GM12891 (cell line): ENCODE measurements at regions not wholly inside any gene's neighbourhood (a gene's known extent, or its start where the extent isn't known, plus 50 kb on each side); places are given as distances from the start of the nearest gene placed in this dataset.

Experiments used
- DNase-seq: peaks from one replicate; pipeline ENCODE4 v3.0.0; 2011; ENCODE audit warnings: low spot score; ENCODE audit not compliant: insufficient read length
- FAIRE-seq: peaks from 2 replicates; lab custom pipeline; 2011; peaks lifted over from hg19 to GRCh38; lab: Jason Lieb, UNC
- PAX5 ChIP-seq: IDR thresholded peaks from 2 replicates; pipeline ENCODE4 v1.6.1; 2011; ENCODE audit warnings: low read length, moderate library complexity, mild to moderate bottlenecking; ENCODE audit not compliant: insufficient read depth, severe bottlenecking
- POLR2A ChIP-seq: IDR thresholded peaks from 2 replicates; pipeline ENCODE4 v1.6.1; 2011; ENCODE audit warnings: low read depth, low read length, control low read depth
- POLR2AphosphoS5 ChIP-seq: IDR thresholded peaks from 2 replicates; pipeline ENCODE4 v1.6.1; 2011; ENCODE audit warnings: low read depth, low read length, control low read depth
- POU2F2 ChIP-seq: IDR thresholded peaks from 2 replicates; pipeline ENCODE4 v1.6.1; 2011; ENCODE audit warnings: low read depth, mild to moderate bottlenecking, control low read depth, low read length, moderate library complexity
- SPI1 ChIP-seq: IDR thresholded peaks from 2 replicates; pipeline ENCODE4 v1.6.1; 2011; ENCODE audit warnings: low read depth, low read length, control low read depth
- TAF1 ChIP-seq: IDR thresholded peaks from 2 replicates; pipeline ENCODE4 v1.6.1; 2011; ENCODE audit warnings: low read depth, low read length, control low read depth

DNA sequence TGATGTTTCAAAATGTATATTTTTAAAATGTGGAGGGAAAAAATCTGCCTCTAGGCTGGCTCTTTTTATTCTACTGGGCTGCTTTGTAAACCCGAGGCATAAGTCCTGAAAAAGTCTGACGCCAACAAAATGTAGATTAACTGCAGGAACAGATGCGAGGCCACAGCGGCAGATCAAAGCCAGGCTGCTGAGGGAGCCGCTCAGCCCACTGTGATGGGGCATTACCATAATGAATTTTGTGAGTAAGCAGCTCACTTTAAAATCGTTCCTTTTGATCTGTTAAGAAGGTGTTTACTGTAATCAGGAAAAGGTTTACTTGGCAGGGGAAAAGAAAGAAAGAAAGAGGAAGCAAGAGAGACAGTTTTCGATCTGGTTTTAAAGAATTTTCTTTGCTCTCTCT lies 269.0 kb downstream of the ICOS start:
- DNase-seq (no peak), FAIRE-seq (no peak)
- no peak for TF ChIP-seq POLR2AphosphoS5
- no peak for TF ChIP-seq SPI1
- no peak for TF ChIP-seq PAX5
- no peak for TF ChIP-seq POU2F2
- no peak for TF ChIP-seq TAF1
- no peak for TF ChIP-seq POLR2A

DNA sequence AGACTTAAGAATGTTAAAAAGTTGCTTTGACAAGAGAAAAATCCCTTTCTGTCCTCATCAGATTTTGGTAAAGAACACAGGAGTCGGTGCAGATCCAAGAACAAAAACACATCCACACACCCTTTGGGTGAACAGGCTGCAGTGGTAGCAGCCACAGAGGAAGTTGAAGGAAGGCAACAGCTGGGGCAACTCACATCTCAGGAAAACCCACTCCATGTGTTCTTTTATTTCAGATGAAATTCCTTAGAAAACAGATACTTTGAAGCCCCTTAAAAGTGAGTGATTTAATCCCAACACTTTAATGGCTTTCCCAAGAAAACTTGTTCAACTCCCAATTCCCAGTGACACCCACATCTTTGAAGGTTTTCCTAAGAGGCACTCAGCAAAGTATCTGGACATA lies 271.3 kb downstream of the ICOS start:
- TF ChIP-seq SPI1 (no peak), POLR2A (no peak), POLR2AphosphoS5 (no peak), TAF1 (no peak), PAX5 (no peak), POU2F2 (no peak)
- FAIRE-seq (no peak), DNase-seq (no peak)

DNA sequence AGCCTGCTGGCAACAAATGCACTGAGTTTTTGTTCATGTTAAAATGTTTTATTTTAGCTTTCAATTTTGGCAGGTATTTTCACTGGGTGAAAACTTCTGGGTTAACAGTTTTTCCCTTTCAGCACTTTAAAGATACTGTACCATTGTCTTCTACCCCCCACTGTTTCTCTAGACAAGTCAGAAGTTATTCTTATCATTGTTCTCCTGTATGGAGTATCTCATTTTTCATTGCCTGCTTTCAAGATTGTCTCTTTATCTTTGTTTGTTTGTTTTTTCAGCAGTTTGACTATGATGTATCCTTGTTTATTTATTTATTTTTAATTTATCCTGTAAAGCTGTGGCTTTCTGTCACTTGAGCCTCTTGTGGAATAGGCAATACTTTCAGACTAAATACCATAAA lies 277.0 kb downstream of the ICOS start:
- FAIRE-seq (no peak), DNase-seq (no peak)
- TF ChIP-seq POU2F2 (no peak), SPI1 (no peak), POLR2A (no peak), TAF1 (no peak), POLR2AphosphoS5 (no peak), PAX5 (no peak)

DNA sequence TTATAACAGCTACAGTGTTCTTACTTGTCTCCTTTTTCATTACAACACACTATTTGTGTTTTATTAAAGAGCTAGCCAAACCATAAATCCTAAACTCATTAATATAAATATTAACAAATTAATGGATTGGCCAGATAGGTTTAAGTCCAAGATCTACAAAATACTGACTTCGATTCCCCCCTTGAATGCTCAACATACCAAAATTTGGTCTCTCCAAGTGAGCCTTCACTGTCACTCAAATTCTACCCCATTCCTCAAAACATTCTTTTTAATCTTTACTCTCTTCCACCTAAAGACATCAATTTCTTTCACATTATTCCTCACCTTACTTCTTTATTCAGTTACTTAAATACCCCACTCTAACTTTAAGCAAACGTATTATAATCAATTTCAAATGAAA lies 281.5 kb downstream of the ICOS start:
- FAIRE-seq (no peak), DNase-seq (no peak)
- no peak for TF ChIP-seq POLR2A

DNA sequence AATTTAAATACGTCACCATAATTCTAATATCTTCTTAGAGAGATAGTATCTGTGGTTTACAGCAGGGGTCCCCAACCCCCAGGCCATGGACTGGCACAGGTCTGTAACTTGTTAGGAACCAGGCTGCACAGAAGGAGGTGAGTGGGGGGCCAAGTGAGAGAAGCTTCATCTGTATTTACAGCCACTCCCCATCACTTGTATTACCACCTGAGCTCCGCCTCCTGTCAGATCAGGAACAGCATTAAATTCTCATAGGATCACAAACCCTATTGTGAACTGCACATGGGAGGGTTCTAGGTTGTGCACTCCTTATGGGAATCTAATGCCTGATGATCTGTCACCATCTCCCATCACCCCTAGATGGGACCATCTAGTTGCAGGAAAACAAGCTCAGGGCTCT lies 282.6 kb downstream of the ICOS start:
- TF ChIP-seq SPI1 = no peak
- no peak for TF ChIP-seq POLR2AphosphoS5
- no peak for TF ChIP-seq PAX5
- no peak for TF ChIP-seq POU2F2
- no peak for TF ChIP-seq POLR2A
- FAIRE-seq = no peak
- no peak for DNase-seq

DNA sequence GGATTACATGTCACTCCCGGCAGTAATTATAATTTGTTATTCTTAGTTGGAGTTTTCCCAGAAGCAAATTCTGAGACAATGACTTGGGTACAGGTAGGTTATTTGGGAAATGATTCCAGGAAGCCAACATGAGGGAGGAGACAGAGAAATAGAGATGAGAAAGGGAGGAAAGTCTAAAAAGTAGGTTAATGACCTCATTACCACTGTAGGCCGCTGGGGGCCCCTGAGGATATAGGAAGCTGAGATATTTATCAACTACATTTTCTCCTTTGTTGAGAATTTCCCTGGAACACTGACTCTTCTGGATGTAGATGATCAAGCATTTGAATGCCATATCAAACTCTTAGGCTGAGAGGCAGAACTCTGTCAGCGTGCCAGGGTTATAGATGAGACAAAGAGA lies 284.3 kb downstream of the ICOS start:
- no peak for TF ChIP-seq POLR2A
- TF ChIP-seq PAX5 = no peak
- no peak for TF ChIP-seq POLR2AphosphoS5
- TF ChIP-seq SPI1 = no peak
- no peak for TF ChIP-seq POU2F2
- no peak for TF ChIP-seq TAF1
- FAIRE-seq = no peak
- DNase-seq = no peak

DNA sequence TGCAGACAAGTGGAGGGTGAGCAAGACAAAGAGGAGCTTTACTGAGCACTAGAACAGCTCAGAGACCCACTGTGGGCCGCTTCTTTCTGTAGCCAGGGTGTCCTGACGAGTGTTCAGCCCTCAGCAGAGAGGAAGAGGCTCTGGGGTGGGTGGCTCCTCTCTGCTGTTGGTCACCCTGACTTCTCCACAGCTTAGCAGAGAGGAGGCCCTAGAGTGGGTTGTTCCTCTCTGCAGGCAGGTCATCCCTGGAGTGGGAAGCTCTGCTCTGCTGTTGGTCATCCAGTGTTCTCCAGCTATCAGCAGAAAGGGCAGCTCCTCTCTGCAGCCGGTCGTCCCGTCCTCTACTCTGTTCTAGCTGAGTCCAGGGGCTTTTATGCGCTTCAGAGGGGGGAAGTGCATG lies 286.5 kb downstream of the ICOS start:
- FAIRE-seq (no peak), DNase-seq (no peak)
- no peak for TF ChIP-seq TAF1
- TF ChIP-seq POU2F2 = no peak
- TF ChIP-seq POLR2AphosphoS5 = no peak
- no peak for TF ChIP-seq PAX5
- TF ChIP-seq SPI1 = no peak
- no peak for TF ChIP-seq POLR2A

DNA sequence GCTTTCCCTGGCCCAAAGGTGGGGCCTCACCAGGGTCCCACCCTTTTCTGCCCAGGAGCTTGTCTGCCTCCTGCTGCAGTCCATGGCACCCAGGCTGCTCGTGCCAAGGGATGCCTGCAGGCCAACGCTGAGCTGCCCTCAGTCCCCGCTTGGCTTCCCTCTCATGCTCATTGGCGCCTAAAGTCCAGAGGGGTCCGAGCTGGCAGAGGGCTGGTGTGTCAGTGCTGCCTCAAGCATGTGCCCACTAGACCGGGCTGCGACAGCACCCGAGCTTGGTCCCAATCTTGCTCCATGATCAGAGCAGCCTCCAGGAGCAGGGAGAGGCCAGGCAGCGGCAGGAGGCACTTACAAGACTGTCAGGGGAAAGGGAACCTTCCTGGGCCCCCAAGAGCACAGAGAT lies 287.0 kb downstream of the ICOS start:
- TF ChIP-seq POU2F2 = no peak
- no peak for TF ChIP-seq POLR2A
- TF ChIP-seq SPI1 = no peak
- no peak for TF ChIP-seq POLR2AphosphoS5
- no peak for TF ChIP-seq PAX5
- no peak for TF ChIP-seq TAF1
- DNase-seq (no peak), FAIRE-seq (no peak)

DNA sequence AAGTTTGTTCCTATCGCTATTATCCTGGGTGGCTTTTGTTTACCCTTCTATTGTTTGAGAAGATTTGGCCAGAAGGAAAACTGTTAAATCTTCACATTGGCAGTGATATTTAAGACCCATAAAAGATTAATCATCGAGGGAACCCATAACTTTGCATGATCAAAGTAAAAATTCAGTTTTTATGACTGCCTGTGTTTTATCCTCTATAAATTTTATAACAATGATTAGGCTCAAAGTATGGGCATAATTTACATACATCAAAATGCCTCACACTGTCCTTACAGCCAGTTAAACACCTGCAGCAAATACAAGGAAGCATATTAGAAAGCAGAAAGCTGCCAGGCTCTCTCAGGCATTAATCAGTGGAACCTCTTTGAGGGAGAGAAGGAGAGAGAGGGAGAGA lies 289.1 kb downstream of the ICOS start:
- no peak for DNase-seq
- TF ChIP-seq PAX5 (no peak), POLR2AphosphoS5 (no peak), SPI1 (no peak), POLR2A (no peak)
- FAIRE-seq = no peak

DNA sequence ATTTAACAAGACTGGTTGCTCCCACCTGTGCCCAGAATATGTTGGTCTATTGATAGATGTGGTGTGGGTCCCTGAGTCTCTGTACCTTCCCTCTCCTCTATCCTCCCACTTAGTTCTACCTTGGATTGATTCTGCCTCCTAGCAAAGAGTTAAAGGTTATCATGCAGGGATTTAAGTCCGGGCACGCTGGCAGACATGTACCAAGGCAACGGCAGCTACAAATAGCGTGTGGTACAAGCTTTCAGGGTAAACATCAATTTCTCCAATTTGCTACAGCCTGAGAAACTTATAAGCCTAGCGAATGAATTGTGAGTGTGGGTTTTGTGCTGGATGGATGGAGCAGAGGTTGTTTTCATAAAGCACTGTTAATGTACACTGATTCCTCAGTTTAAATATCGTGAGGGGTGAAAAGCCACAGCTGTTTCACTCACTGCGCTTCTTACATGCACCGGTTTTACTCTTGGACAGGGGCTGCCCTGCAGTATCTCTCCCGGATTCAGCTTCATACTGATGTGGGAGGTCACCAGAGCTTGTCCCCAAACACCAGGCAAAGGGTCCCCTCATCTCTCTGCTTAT lies 289.8 kb downstream of the ICOS start:
- FAIRE-seq = no peak
- TF ChIP-seq SPI1 (no peak), POLR2AphosphoS5 (no peak), POLR2A (no peak), PAX5 (no peak), TAF1 (no peak), POU2F2 (no peak)
- DNase-seq = no peak
